ENCODE measurements at regions not wholly inside any gene's neighbourhood (a gene's known extent, or its start where the extent isn't known, plus 50 kb on each side); places are given as distances from the start of the nearest gene placed in this dataset.

DNA sequence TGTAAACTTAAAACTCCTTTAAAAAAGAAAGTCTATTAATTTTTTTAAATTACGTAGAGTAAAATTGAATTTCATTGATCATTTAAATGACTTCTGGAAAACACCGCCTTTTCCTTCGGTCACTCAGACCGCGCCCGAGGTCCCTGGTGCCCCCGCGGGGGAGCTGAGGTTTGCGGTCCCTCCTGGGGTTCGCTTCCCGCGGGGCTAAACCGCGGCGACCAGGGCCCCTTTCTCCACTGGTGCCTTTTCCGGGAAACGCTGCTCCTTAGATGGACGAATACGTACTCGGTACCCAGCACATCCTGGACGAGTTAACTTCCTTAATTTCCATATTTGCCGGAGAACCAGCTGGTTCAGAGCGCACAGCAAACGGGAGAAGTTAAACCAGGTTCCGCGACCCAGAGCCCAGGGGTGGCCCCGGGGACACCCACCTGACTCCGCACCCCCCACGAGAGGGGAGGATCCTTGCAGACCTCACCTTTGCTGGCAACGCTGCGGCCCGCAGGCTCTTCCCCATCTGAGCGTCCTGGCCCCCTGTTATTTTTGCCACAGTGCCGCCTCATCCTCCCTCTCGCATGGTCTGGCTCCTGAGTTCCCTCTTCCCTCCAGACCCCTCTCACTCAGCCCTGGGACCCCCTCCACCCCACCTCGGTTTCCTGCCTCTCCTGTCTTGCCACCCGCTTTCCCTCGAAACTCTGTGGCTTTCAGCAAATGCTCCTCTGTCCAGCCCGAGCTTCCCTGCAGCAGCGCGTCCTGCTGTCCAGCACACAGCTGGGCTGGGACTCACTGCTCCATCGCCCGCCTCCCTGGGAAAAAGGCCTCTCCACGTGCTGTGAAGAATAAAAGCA lies 420.0 kb upstream of the MYT1L start:
- H3K9me3 Mint-ChIP-seq = peaks cover 44% of the 10 kb centered on the region
- H3K4me1 Mint-ChIP-seq (ENCODE audit: low read depth) = no peaks in the 10 kb centered on the region
- H3K4me3 Mint-ChIP-seq = no peak overlapping the region
- no peak for DNase-seq
- H3K36me3 Mint-ChIP-seq (ENCODE audit: low read depth) = no peaks in the 10 kb centered on the region
- TF ChIP-seq, protein P1, sequence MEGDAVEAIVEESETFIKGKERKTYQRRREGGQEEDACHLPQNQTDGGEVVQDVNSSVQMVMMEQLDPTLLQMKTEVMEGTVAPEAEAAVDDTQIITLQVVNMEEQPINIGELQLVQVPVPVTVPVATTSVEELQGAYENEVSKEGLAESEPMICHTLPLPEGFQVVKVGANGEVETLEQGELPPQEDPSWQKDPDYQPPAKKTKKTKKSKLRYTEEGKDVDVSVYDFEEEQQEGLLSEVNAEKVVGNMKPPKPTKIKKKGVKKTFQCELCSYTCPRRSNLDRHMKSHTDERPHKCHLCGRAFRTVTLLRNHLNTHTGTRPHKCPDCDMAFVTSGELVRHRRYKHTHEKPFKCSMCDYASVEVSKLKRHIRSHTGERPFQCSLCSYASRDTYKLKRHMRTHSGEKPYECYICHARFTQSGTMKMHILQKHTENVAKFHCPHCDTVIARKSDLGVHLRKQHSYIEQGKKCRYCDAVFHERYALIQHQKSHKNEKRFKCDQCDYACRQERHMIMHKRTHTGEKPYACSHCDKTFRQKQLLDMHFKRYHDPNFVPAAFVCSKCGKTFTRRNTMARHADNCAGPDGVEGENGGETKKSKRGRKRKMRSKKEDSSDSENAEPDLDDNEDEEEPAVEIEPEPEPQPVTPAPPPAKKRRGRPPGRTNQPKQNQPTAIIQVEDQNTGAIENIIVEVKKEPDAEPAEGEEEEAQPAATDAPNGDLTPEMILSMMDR (IDR thresholded peaks at IDR 0.05) = no peak
- H3K27me3 Mint-ChIP-seq (ENCODE audit: insufficient read depth) = no peaks in the 10 kb centered on the region; the same call in 1 of the 2 replicates
- H3K27ac Mint-ChIP-seq = no peak overlapping the region

DNA sequence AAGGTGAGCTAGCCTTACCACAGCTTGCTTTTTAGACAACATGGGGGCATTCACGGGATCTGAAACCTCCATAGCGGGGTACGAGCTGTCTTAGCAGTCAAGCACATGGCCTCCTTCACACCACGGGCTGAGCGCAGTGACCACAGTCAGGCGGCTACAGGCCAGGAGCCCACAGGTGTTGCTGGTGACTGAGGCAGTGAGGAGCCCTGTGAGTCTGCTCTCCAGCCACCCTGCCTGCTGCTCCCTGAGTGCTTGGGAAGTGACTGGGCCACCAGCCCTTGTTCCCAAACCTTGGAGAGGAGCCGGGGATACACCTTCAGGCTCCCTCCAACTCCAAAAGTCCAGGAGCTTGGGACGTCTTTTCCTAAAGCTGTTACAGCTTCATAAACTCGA lies 418.1 kb upstream of the MYT1L start:
- H3K27ac Mint-ChIP-seq = no peak overlapping the region
- TF ChIP-seq, protein P1 (IDR thresholded peaks at IDR 0.05) = no peak
- DNase-seq = no peak

DNA sequence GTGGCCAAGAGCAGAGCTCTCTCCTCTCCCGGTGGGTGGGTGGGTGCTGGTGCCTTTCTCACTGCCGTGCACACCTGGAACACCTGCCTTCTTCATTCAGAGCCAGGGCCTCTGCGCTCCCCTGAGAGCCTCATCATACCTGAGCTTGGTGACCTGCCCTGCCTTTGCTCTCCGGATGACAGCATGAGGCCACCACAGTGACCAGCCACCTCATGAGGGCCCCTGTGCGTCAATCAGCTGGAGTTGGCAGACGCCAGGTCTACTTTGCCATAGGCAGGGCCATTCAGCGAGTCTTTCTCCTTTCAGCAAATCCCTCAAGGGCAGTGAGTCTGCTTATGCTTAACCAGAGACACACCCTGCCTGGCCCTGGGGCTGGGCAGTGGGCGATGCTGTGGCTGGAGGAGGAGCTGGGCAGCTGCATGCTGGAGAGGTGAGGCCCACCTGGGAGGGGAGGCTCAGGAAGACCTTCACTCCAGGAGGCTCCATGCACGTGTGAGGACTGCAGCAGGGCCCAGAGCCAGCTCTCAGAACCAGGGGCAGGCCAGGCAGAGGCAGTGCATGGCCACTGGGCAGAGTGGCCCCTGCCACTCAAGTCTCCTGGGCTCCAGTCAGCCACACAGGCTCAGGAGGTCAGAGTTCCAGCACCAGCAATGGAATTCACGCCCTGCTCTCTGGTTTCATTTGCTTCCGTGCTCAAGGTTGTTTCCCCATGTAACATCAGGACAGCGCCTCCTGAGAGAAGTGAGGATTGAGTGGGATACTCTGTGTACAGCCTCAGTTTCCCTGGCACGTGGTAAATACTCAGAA lies 417.5 kb upstream of the MYT1L start:
- H3K27me3 Mint-ChIP-seq (ENCODE audit: insufficient read depth) = peaks cover 1% of the 10 kb centered on the region; the same call in 1 of the 2 replicates
- DNase-seq = no peak
- H3K36me3 Mint-ChIP-seq (ENCODE audit: low read depth) = no peaks in the 10 kb centered on the region
- TF ChIP-seq, protein P1 (IDR thresholded peaks at IDR 0.05) = no peak
- no peak overlapping the region for H3K4me3 Mint-ChIP-seq
- H3K4me1 Mint-ChIP-seq (ENCODE audit: low read depth) = no peaks in the 10 kb centered on the region
- peaks cover 55% of the 10 kb centered on the region for H3K9me3 Mint-ChIP-seq
- H3K27ac Mint-ChIP-seq = no peak overlapping the region

More for the DNA sequence above, 418.1 kb upstream of the MYT1L start:
- Mint-ChIP-seq H3K4me1 (ENCODE audit: low read depth) (no peaks in the 10 kb centered on the region), H3K36me3 (ENCODE audit: low read depth) (no peaks in the 10 kb centered on the region), H3K4me3 (no peak overlapping the region), H3K9me3 (peaks cover 55% of the 10 kb centered on the region), H3K27me3 (ENCODE audit: insufficient read depth) (peaks cover 1% of the 10 kb centered on the region; the same call in 1 of the 2 replicates)

DNA sequence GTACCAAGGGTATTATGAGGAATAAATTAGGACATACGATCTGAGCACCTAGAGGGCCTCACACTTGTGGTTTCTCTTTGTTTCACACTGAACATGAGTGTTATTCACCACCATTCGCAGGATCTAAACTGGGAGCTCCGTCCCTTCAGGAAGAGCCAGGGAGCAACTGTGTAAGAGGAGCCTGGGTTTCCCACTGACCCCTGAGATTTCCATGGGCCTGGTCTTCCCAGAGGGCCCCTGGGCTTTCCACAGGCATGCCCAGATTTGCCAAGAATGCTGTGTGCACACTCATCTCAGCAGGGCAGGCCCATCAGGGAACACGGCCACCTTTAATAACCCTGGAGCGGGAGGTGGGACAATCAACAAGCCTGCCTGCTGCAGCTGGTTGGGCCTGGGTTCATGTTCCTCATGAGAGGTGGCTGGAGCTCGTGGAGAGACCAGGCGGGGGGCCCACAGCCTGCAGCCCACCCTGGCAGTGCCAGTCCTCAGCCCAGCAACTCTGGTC lies 416.8 kb upstream of the MYT1L start:
- TF ChIP-seq, protein P1 (IDR thresholded peaks at IDR 0.05) = no peak
- H3K27ac Mint-ChIP-seq = no peak overlapping the region
- peaks cover 55% of the 10 kb centered on the region for H3K9me3 Mint-ChIP-seq
- no peaks in the 10 kb centered on the region for H3K4me1 Mint-ChIP-seq (ENCODE audit: low read depth)
- no peak for DNase-seq
- H3K36me3 Mint-ChIP-seq (ENCODE audit: low read depth) = no peaks in the 10 kb centered on the region
- no peak overlapping the region for H3K4me3 Mint-ChIP-seq
- peaks cover 1% of the 10 kb centered on the region; the same call in 1 of the 2 replicates for H3K27me3 Mint-ChIP-seq (ENCODE audit: insufficient read depth)

DNA sequence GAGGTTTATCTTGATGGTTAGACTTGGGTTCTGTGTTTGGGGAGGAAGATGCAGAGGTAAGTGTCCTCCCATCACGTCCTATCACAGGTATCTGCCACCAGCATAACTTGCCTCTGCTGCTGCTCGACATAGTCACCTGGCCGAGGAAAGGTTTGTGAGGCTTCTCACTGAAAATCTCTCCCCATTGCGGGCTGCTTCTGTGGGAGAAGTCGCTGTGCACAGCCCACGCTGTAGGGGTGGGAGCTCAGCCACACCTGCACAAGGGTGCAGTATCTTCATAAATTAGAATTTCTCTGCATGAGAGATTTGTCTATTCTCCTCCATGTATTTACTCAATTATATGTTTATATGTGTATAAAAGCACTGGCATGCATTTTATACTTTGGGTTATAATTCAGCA lies 415.7 kb upstream of the MYT1L start:
- Mint-ChIP-seq H3K36me3 (ENCODE audit: low read depth) (no peaks in the 10 kb centered on the region), H3K27ac (no peak overlapping the region), H3K4me3 (no peak overlapping the region), H3K4me1 (ENCODE audit: low read depth) (no peaks in the 10 kb centered on the region), H3K9me3 (peaks cover 60% of the 10 kb centered on the region), H3K27me3 (ENCODE audit: insufficient read depth) (peaks cover 1% of the 10 kb centered on the region; the same call in 1 of the 2 replicates)
- TF ChIP-seq, protein P1 (IDR thresholded peaks at IDR 0.05) = no peak
- DNase-seq = no peak

All from HFFc6 (cell line).